ENCODE measurements at regions not wholly inside any gene's neighbourhood (a gene's known extent, or its start where the extent isn't known, plus 50 kb on each side); places are given as distances from the start of the nearest gene placed in this dataset.

DNA sequence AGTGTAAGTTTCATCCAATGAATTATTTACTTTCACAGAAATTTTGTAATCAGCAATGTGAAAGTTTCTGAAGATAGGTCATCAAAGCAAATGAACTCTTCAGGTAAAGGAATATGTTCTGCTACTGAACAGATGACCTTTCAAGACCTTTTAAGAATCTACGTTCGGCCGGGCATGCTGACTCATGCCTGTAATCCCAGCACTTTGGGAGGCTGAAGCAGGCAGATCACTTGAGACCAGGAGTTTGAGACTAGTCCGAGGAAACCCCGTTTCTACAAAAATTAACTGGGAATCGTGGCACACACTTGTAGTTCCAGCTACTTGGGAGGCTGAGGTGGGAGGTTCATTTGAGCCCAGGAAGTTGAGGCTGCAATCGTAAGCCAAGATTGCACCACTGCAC is 578.4 kb upstream of the COX7C start:
- intact Hi-C loops (cut with micrococcal nuclease) = no loop called here
- no TSS peak for BruUV-seq (replicated peaks)

More for the DNA sequence above, 578.4 kb upstream of the COX7C start:
- ChIA-PET POLR2A (no interaction called here), CTCF (ENCODE audit: low intra/inter-chr PET ratio) (no interaction called here)
- Histone ChIP-seq H3K4me1 (replicated peaks in 1 of 2; ENCODE audit: control insufficient read depth in 2 of 2, insufficient read depth in 2 of 2, low read length in 2 of 2) (no peaks in the 10 kb centered on the region), H3K4me3 (no peak overlapping the region), H3K9me3 (replicated peaks; ENCODE audit: control insufficient read depth, insufficient read depth, low read depth, low read length) (no peaks in the 10 kb centered on the region), H3K79me2 (ENCODE audit: control insufficient read depth, insufficient read depth, low read length) (no peaks in the 10 kb centered on the region), H3K9ac (ENCODE audit: insufficient read depth in 1 of 2, low read depth in 2 of 2, low read length in 2 of 2) (no peak overlapping the region), H2AFZ (ENCODE audit: low read depth, low read length) (no peak overlapping the region), H3K9me1 (ENCODE audit: control insufficient read depth, insufficient read depth, low read length) (no peaks in the 10 kb centered on the region), H4K20me1 (replicated peaks; ENCODE audit: control insufficient read depth, insufficient read depth, low read length) (no peaks in the 10 kb centered on the region), H3K36me3 (ENCODE audit: control insufficient read depth, insufficient read depth, low read length) (no peaks in the 10 kb centered on the region), H3K27ac (ENCODE audit: extremely low read depth, low read depth, low read length) (no peak overlapping the region), H3K4me2 (ENCODE audit: insufficient read depth, low read length) (no peak overlapping the region), H3K27me3 (ENCODE audit: control insufficient read depth in 2 of 2, insufficient read depth in 2 of 2, low read length in 2 of 2) (no peaks in the 10 kb centered on the region)
- DNase-seq (ENCODE audit: extremely low read depth in 1 of 4, low spot score in 3 of 4) = no peak
- in situ Hi-C loops (cut with MboI) = no loop called here
- WGBS (ENCODE audit: insufficient coverage, low coverage, missing lambda C conversion rate) = 0% methylated on average over 7 of the region's 7 CpGs
- no peak for TF ChIP-seq ZNF3 (CRISPR knock-in tag; IDR thresholded peaks at IDR 0.05)
- TF ChIP-seq ZNF589 (CRISPR knock-in tag; IDR thresholded peaks at IDR 0.05; ENCODE audit: low read depth) = no peak
- TF ChIP-seq, protein P1, sequence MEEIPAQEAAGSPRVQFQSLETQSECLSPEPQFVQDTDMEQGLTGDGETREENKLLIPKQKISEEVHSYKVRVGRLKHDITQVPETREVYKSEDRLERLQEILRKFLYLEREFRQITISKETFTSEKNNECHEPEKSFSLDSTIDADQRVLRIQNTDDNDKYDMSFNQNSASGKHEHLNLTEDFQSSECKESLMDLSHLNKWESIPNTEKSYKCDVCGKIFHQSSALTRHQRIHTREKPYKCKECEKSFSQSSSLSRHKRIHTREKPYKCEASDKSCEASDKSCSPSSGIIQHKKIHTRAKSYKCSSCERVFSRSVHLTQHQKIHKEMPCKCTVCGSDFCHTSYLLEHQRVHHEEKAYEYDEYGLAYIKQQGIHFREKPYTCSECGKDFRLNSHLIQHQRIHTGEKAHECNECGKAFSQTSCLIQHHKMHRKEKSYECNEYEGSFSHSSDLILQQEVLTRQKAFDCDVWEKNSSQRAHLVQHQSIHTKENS (CRISPR knock-in tag; IDR thresholded peaks at IDR 0.05) = no peak
- no peak for TF ChIP-seq ZNF766 (CRISPR knock-in tag; conservative IDR thresholded peaks at IDR 0.05)
- TF ChIP-seq PRMT5 (CRISPR knock-in tag; IDR thresholded peaks at IDR 0.05) = no peak
- TF ChIP-seq POLR2AphosphoS5 (IDR thresholded peaks at IDR 0.05; ENCODE audit: control insufficient read depth, insufficient read depth, low read depth, low read length) = no peak
- no peak for TF ChIP-seq FOS (IDR thresholded peaks at IDR 0.05; ENCODE audit: extremely low read depth, insufficient read length)
- no peak for TF ChIP-seq ZNF347 (CRISPR knock-in tag; IDR thresholded peaks at IDR 0.05; ENCODE audit: low read depth)
- TF ChIP-seq ILF3 (IDR thresholded peaks at IDR 0.05; ENCODE audit: borderline replicate concordance) = no peak
- TF ChIP-seq, protein P2, sequence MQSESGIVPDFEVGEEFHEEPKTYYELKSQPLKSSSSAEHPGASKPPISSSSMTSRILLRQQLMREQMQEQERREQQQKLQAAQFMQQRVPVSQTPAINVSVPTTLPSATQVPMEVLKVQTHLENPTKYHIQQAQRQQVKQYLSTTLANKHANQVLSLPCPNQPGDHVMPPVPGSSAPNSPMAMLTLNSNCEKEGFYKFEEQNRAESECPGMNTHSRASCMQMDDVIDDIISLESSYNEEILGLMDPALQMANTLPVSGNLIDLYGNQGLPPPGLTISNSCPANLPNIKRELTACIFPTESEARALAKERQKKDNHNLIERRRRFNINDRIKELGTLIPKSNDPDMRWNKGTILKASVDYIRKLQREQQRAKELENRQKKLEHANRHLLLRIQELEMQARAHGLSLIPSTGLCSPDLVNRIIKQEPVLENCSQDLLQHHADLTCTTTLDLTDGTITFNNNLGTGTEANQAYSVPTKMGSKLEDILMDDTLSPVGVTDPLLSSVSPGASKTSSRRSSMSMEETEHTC (IDR thresholded peaks at IDR 0.05) = no peak
- TF ChIP-seq POLR2AphosphoS2 (IDR thresholded peaks at IDR 0.05; ENCODE audit: low read length) = no peak
- no peak for FAIRE-seq
- ATAC-seq = no peak
